ENCODE measurements at regions not wholly inside any gene's neighbourhood (a gene's known extent, or its start where the extent isn't known, plus 50 kb on each side); places are given as distances from the start of the nearest gene placed in this dataset.

DNA sequence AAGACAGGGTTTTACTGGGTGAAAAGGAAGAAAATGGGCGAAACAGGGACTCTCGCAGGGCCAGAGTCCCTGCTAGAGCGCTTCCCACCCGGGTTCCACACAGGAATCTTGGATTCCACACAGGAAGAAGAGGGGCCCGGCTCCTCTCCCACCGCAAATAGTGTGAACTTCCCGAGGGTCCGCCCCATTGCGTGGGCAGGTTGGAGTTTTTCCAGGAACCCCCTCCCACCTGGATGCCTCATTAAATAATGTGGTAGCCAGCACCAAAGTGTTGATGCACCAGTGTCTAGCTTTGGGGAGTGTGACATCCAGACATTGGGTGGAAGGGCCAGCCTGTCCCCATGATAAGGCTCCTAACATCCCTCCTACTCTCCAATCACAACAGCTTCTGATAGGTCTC is 330.3 kb upstream of the ZNF32 start:
- H3K4me1 Mint-ChIP-seq: peaks cover 0 to 11% (median 0%) of the 10 kb centered on the region in 4 donors
- H3K4me3 Mint-ChIP-seq: no peak overlapping the region
- no peaks in the 10 kb centered on the region for H3K4me1 ChIP-seq (ENCODE audit: control insufficient read depth, insufficient read depth, low read length, poor library complexity, severe bottlenecking)
- ATAC-seq (ENCODE audit: low read depth in 2 of 2) (no peak), DNase-seq (no peak)
- peaks cover 0 to 1% (median 0%) of the 10 kb centered on the region in 7 donors for H3K9me3 Mint-ChIP-seq
- no peaks in the 10 kb centered on the region for H3K27me3 Mint-ChIP-seq
- no peaks in the 10 kb centered on the region for H3K27me3 ChIP-seq (ENCODE audit: control insufficient read depth, insufficient read depth, low read length)
- no peak overlapping the region for H3K27ac Mint-ChIP-seq
- no peak overlapping the region for H3K27ac ChIP-seq (ENCODE audit: insufficient read depth, low read length, poor library complexity, severe bottlenecking)
- no peak overlapping the region for H3K4me3 ChIP-seq (ENCODE audit: low read depth, low read length)
- H3K36me3 ChIP-seq (ENCODE audit: control insufficient read depth, insufficient read depth, low read length): no peaks in the 10 kb centered on the region
- H3K36me3 Mint-ChIP-seq: no peaks in the 10 kb centered on the region
- no peaks in the 10 kb centered on the region for H3K9me3 ChIP-seq (ENCODE audit: control insufficient read depth in 2 of 2, low read length in 2 of 2)

DNA sequence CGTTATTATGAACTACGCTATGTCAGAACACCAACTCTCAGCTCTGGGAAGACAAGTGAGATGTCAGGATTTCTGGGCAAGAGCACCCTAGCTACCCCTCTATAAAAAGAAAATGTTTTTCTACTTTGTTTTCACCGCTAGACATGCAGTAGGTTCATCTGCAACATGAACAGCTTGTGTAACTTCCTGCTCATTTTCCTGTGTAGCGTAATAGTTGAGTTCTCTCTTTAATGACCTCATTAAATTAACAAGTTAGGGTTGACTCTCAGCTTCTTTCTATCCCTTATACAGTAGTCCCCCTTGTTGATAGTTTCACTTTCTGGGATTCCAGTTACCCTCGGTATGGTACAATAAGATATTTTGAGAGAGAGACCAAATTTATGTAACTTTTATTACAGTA is 329.4 kb upstream of the ZNF32 start:
- ATAC-seq (ENCODE audit: low read depth in 2 of 2) (no peak), DNase-seq (peak in 1 of 3 donors; percentile 10)
- no peaks in the 10 kb centered on the region for H3K4me1 ChIP-seq (ENCODE audit: control insufficient read depth, insufficient read depth, low read length, poor library complexity, severe bottlenecking)
- no peaks in the 10 kb centered on the region for H3K27me3 ChIP-seq (ENCODE audit: control insufficient read depth, insufficient read depth, low read length)
- Mint-ChIP-seq H3K4me3 (no peak overlapping the region), H3K36me3 (no peaks in the 10 kb centered on the region), H3K27ac (no peak overlapping the region), H3K4me1 (peaks cover 0 to 11% (median 0%) of the 10 kb centered on the region in 4 donors), H3K27me3 (no peaks in the 10 kb centered on the region), H3K9me3 (peaks cover 0 to 1% (median 0%) of the 10 kb centered on the region in 7 donors)
- H3K27ac ChIP-seq (ENCODE audit: insufficient read depth, low read length, poor library complexity, severe bottlenecking): no peak overlapping the region
- H3K9me3 ChIP-seq (ENCODE audit: control insufficient read depth in 2 of 2, low read length in 2 of 2): no peaks in the 10 kb centered on the region
- H3K4me3 ChIP-seq (ENCODE audit: low read depth, low read length): no peak overlapping the region
- H3K36me3 ChIP-seq (ENCODE audit: control insufficient read depth, insufficient read depth, low read length): no peaks in the 10 kb centered on the region

DNA sequence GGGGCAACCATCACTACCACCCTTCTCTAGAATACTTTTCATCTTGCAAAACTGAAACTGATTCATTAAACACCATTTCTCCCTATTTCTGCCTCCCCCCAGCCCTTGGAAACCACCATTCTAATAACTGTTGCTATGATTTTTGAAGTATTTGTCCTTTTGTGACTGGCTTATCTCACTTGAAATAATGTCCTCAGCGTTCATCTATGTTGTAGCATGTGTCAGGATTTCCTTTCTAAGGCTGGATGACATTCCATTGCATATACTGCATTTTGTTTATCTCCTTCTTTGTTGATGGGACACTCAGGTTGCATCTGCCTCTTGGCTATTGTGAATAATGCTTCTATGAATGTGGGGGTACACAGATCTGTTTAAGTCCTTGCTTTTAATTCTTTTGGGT is 327.6 kb upstream of the ZNF32 start:
- Histone ChIP-seq H3K27ac (ENCODE audit: insufficient read depth, low read length, poor library complexity, severe bottlenecking) (no peak overlapping the region), H3K4me1 (ENCODE audit: control insufficient read depth, insufficient read depth, low read length, poor library complexity, severe bottlenecking) (no peaks in the 10 kb centered on the region), H3K27me3 (ENCODE audit: control insufficient read depth, insufficient read depth, low read length) (no peaks in the 10 kb centered on the region), H3K36me3 (ENCODE audit: control insufficient read depth, insufficient read depth, low read length) (no peaks in the 10 kb centered on the region), H3K9me3 (ENCODE audit: control insufficient read depth in 2 of 2, low read length in 2 of 2) (no peaks in the 10 kb centered on the region), H3K4me3 (ENCODE audit: low read depth, low read length) (no peak overlapping the region)
- no peak overlapping the region for H3K27ac Mint-ChIP-seq
- no peak overlapping the region for H3K4me3 Mint-ChIP-seq
- H3K9me3 Mint-ChIP-seq: peaks cover 0 to 2% (median 0%) of the 10 kb centered on the region in 7 donors
- peaks cover 0 to 11% (median 0%) of the 10 kb centered on the region in 4 donors for H3K4me1 Mint-ChIP-seq
- no peaks in the 10 kb centered on the region for H3K36me3 Mint-ChIP-seq
- ATAC-seq (ENCODE audit: low read depth in 2 of 2) (no peak), DNase-seq (no peak)
- no peaks in the 10 kb centered on the region for H3K27me3 Mint-ChIP-seq

DNA sequence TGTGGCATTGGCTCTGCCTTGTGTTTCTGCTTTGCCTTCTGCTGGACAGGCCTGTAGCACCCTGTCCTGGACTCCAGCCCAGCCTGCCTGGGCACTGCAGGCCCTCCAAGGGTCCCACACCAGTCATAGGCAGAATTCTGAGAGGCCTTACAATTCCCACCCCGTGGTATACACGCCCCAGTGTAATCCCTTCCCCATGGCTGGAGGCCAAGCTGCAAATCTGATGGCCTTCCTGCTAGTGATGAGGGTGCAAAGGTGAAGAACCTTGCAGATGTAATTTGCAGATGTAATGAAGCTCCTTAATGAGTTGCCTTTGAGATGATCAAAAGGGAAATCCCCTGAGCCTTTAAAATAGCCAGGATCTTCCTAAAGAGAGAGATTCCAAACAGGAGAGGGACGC is 325.1 kb upstream of the ZNF32 start:
- H3K27ac Mint-ChIP-seq: no peak overlapping the region
- H3K27me3 Mint-ChIP-seq: no peaks in the 10 kb centered on the region
- ATAC-seq (ENCODE audit: low read depth in 2 of 2): no peak
- no peak for DNase-seq
- peaks cover 0 to 4% (median 0%) of the 10 kb centered on the region in 4 donors for H3K4me1 Mint-ChIP-seq
- no peak overlapping the region for H3K4me3 Mint-ChIP-seq
- Histone ChIP-seq H3K9me3 (ENCODE audit: control insufficient read depth in 2 of 2, low read length in 2 of 2) (no peaks in the 10 kb centered on the region), H3K27ac (ENCODE audit: insufficient read depth, low read length, poor library complexity, severe bottlenecking) (no peak overlapping the region), H3K36me3 (ENCODE audit: control insufficient read depth, insufficient read depth, low read length) (no peaks in the 10 kb centered on the region), H3K4me3 (ENCODE audit: low read depth, low read length) (no peak overlapping the region), H3K4me1 (ENCODE audit: control insufficient read depth, insufficient read depth, low read length, poor library complexity, severe bottlenecking) (no peaks in the 10 kb centered on the region), H3K27me3 (ENCODE audit: control insufficient read depth, insufficient read depth, low read length) (no peaks in the 10 kb centered on the region)
- no peaks in the 10 kb centered on the region for H3K36me3 Mint-ChIP-seq
- H3K9me3 Mint-ChIP-seq: peaks cover 0 to 2% (median 0%) of the 10 kb centered on the region in 7 donors

DNA sequence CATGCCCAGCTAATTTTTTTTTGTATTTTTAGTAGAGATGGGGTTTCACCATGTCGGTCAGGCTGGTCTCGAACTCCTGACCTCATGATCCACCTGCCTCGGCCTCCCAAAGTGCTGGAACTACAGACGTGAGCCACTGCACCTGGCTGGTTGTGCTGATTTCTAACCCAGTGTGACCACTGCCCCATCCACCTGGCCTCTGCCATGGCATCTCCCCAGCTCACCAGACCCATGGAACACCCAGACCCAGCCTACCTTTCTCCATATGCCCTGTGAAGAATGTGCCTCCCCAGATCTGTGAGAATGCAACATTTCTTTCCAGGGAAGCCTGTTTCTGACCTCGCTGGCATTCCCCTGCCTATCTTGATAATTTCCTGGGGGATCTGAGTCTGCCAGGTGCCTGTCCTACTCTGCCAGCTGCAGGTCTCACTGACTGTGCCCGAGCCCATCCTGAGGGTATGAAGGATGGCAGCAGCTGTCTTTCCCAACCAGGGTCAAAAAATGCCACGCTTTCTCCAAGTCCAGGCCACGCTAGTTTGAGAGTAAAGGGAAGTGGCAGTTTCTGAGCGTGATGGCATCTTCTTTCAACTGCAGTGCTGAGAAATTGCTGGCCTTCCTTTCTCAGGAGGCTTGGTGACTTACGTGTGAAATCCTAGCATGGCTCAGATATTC is 324.4 kb upstream of the ZNF32 start:
- ATAC-seq (ENCODE audit: low read depth in 2 of 2) (no peak), DNase-seq (no peak)
- Histone ChIP-seq H3K9me3 (ENCODE audit: control insufficient read depth in 2 of 2, low read length in 2 of 2) (no peaks in the 10 kb centered on the region), H3K27ac (ENCODE audit: insufficient read depth, low read length, poor library complexity, severe bottlenecking) (no peak overlapping the region), H3K27me3 (ENCODE audit: control insufficient read depth, insufficient read depth, low read length) (no peaks in the 10 kb centered on the region), H3K4me3 (ENCODE audit: low read depth, low read length) (no peak overlapping the region), H3K36me3 (ENCODE audit: control insufficient read depth, insufficient read depth, low read length) (no peaks in the 10 kb centered on the region), H3K4me1 (ENCODE audit: control insufficient read depth, insufficient read depth, low read length, poor library complexity, severe bottlenecking) (no peaks in the 10 kb centered on the region)
- Mint-ChIP-seq H3K27me3 (no peaks in the 10 kb centered on the region), H3K4me1 (peaks cover 0 to 4% (median 0%) of the 10 kb centered on the region in 4 donors), H3K36me3 (no peaks in the 10 kb centered on the region), H3K9me3 (peaks cover 0 to 2% (median 0%) of the 10 kb centered on the region in 7 donors), H3K4me3 (no peak overlapping the region), H3K27ac (no peak overlapping the region)

DNA sequence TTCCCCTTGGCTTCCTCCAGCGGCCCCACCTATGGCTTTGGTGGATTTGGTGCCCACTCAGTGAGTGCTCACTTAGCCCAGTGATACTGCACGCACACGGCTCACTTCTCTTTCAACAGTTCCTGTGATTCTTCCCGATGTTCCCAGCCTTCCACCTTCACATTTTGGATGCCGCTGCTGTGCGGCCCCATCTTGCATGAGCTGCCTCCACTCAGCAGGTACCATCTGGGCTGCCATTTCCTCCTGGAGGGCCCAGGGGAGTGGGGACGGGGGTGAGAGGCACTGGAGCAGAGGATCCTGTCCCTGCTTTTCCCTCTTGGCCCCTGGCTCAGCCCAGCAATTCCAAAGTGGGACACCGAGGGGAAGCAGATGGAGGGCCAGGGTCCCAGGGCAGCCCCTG is 323.3 kb upstream of the ZNF32 start:
- H3K36me3 ChIP-seq (ENCODE audit: control insufficient read depth, insufficient read depth, low read length): no peaks in the 10 kb centered on the region
- Mint-ChIP-seq H3K27me3 (no peaks in the 10 kb centered on the region), H3K4me3 (no peak overlapping the region)

DNA sequence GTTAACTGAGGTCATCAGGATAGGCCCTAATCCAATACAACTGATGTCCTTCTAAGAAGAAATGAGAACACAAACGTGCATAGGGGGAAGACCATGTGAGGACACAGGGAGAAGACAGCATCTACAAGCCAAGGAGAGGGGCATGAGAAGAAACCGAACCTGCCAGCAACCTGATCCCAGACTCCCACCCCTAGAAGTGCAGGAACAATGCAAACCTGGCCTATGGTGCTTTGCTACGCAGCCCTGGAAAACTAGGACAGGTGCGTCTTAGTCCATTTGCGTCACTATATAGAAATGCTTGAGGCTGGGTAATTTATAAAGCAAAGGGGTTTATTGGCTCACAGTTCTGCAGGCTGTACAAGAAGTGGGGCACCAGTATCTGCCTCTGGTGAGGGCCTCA is 322.6 kb upstream of the ZNF32 start:
- H3K9me3 Mint-ChIP-seq: peaks cover 0 to 2% (median 0%) of the 10 kb centered on the region in 7 donors
- H3K4me3 Mint-ChIP-seq: no peak overlapping the region
- H3K27ac ChIP-seq (ENCODE audit: insufficient read depth, low read length, poor library complexity, severe bottlenecking): no peak overlapping the region
- no peaks in the 10 kb centered on the region for H3K36me3 Mint-ChIP-seq
- H3K27me3 ChIP-seq (ENCODE audit: control insufficient read depth, insufficient read depth, low read length): no peaks in the 10 kb centered on the region
- H3K27me3 Mint-ChIP-seq: no peaks in the 10 kb centered on the region
- H3K4me3 ChIP-seq (ENCODE audit: low read depth, low read length): no peak overlapping the region
- ATAC-seq (ENCODE audit: low read depth in 2 of 2): no peak
- H3K9me3 ChIP-seq (ENCODE audit: control insufficient read depth in 2 of 2, low read length in 2 of 2): no peaks in the 10 kb centered on the region
- no peak for DNase-seq
- H3K4me1 ChIP-seq (ENCODE audit: control insufficient read depth, insufficient read depth, low read length, poor library complexity, severe bottlenecking): no peaks in the 10 kb centered on the region
- no peaks in the 10 kb centered on the region for H3K4me1 Mint-ChIP-seq
- no peak overlapping the region for H3K27ac Mint-ChIP-seq
- no peaks in the 10 kb centered on the region for H3K36me3 ChIP-seq (ENCODE audit: control insufficient read depth, insufficient read depth, low read length)

More for the DNA sequence above, 323.3 kb upstream of the ZNF32 start:
- Histone ChIP-seq H3K4me1 (ENCODE audit: control insufficient read depth, insufficient read depth, low read length, poor library complexity, severe bottlenecking) (no peaks in the 10 kb centered on the region), H3K4me3 (ENCODE audit: low read depth, low read length) (no peak overlapping the region), H3K9me3 (ENCODE audit: control insufficient read depth in 2 of 2, low read length in 2 of 2) (no peaks in the 10 kb centered on the region), H3K27me3 (ENCODE audit: control insufficient read depth, insufficient read depth, low read length) (no peaks in the 10 kb centered on the region), H3K27ac (ENCODE audit: insufficient read depth, low read length, poor library complexity, severe bottlenecking) (no peak overlapping the region)
- no peak for DNase-seq
- Mint-ChIP-seq H3K9me3 (peaks cover 0 to 2% (median 0%) of the 10 kb centered on the region in 7 donors), H3K36me3 (no peaks in the 10 kb centered on the region), H3K4me1 (no peaks in the 10 kb centered on the region), H3K27ac (no peak overlapping the region)
- ATAC-seq (ENCODE audit: low read depth in 2 of 2): no peak

DNA sequence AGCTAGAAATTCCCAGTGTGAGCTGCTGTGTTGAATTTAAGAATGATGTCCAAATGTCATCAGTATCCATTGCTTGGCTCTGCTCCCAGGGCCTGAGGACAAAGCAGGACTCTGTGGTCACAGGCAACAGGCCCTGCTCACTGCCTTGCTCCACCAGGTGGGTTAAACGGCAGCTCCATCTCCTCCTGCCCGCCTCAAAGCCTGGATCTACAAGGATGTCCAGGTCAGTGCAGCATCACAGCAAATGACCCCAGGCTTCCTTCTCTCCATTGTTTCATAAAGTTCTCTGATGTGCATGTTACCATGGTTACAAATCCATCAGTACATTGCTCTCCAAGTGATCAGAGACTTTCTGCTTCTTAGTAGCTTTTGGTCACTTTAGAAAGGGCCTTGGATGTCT is 322.0 kb upstream of the ZNF32 start:
- H3K27ac Mint-ChIP-seq: no peak overlapping the region
- H3K36me3 ChIP-seq (ENCODE audit: control insufficient read depth, insufficient read depth, low read length): no peaks in the 10 kb centered on the region
- H3K27ac ChIP-seq (ENCODE audit: insufficient read depth, low read length, poor library complexity, severe bottlenecking): no peak overlapping the region
- no peaks in the 10 kb centered on the region for H3K27me3 ChIP-seq (ENCODE audit: control insufficient read depth, insufficient read depth, low read length)
- no peaks in the 10 kb centered on the region for H3K27me3 Mint-ChIP-seq
- H3K4me1 Mint-ChIP-seq: no peaks in the 10 kb centered on the region
- DNase-seq (no peak), ATAC-seq (ENCODE audit: low read depth in 2 of 2) (no peak)
- H3K9me3 ChIP-seq (ENCODE audit: control insufficient read depth in 2 of 2, low read length in 2 of 2): no peaks in the 10 kb centered on the region
- H3K36me3 Mint-ChIP-seq: no peaks in the 10 kb centered on the region
- no peaks in the 10 kb centered on the region for H3K4me1 ChIP-seq (ENCODE audit: control insufficient read depth, insufficient read depth, low read length, poor library complexity, severe bottlenecking)
- H3K4me3 ChIP-seq (ENCODE audit: low read depth, low read length): no peak overlapping the region
- no peak overlapping the region for H3K4me3 Mint-ChIP-seq
- peaks cover 0 to 2% (median 0%) of the 10 kb centered on the region in 7 donors for H3K9me3 Mint-ChIP-seq
